HG03196 (cell line): ENCODE measurements at regions not wholly inside any gene's neighbourhood (a gene's known extent, or its start where the extent isn't known, plus 50 kb on each side); places are given as distances from the start of the nearest gene placed in this dataset.
"Not testable (repeated sequence)": the region's sequence is repeated elsewhere in the genome, so short reads cannot be mapped to it uniquely, and the experiment has no call there.

ENCODE experiments used
- ATAC-seq: cut with Tn5 transposase; IDR thresholded peaks from one replicate; pipeline ENCODE4 v1.9.1; 2021; ENCODE audit not compliant: unreplicated experiment

- ATAC-seq = no peak
Measured at GRCh38 chr14:56351861-56352260, 227.7 kb upstream of the TMEM260 start.

- no peak for ATAC-seq
Measured at GRCh38 chr14:56352999-56353398, 226.6 kb upstream of the TMEM260 start.

DNA sequence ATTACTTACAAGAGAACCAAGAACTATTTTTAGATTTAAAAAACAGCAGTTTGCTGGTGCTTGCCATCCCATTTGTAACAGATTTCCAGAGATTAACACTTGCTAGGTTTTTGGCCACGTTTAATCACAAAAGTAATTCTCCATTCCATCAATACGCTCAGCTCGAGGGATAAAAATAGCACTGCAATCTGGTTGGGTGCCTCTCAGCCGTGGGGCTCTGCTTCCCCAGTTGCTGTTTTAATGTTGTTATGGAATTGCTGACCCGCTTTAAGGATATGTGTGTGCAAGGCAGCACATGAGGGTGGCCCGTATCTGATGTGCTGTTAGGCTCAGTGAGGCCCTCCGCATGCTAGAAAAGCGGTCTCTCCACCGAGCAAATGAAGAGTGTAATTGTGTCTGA, 222.2 kb upstream of the TMEM260 start:
- no peak for ATAC-seq

- ATAC-seq = no peak
Measured at GRCh38 chr14:56358275-56358674, 221.3 kb upstream of the TMEM260 start.

GRCh38 chr14:56358851-56359614, 220.6 kb upstream of the TMEM260 start:
- no peak for ATAC-seq

- ATAC-seq = not testable (repeated sequence)
Measured at GRCh38 chr14:56365663-56366062, 213.9 kb upstream of the TMEM260 start.

- no peak for ATAC-seq
Measured at GRCh38 chr14:56367416-56367815, 212.2 kb upstream of the TMEM260 start.

- ATAC-seq = no peak
Measured at GRCh38 chr14:56371737-56372136, 207.9 kb upstream of the TMEM260 start.

DNA sequence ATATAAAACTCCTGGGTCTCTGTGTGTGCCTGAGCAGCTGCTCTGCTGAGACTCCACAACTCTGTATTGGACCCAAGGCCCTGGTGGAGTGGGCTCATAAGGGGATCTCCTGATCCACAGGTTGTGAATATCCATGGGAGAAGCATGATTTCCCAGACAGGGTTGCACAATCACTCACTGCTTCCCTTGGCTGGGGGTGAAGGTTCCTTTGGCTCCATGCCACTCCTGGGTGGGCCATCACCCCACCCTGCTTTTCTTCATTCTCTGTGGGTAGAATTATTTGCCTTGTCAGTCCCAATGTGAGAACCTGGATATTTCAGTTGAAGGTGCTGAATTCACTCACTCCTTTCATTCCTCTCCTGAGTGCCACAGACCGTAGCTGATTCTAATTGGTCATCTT, 205.2 kb upstream of the TMEM260 start:
- ATAC-seq = no peak

- no peak for ATAC-seq
Measured at GRCh38 chr14:56378046-56378445, 201.6 kb upstream of the TMEM260 start.

DNA sequence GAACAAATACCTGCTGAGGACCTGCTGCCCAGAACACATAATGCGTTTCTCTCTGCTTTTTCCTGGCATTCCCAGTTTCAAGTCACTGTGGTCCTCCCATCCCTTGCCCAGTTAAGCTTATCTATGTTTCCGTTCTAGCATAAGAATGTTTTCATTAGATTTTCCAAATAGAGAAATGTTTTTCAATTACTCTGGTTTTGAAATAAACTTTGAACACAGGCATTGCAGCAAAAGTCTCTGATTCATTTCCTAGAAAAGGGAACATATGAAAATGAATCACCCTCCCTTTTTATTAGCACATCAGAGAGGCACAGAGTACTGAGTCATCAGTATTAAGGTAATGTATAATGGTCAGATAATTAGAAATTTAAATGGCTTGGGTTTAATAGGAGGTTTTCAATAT, 201.1 kb upstream of the TMEM260 start:
- ATAC-seq = no peak

- no peak for ATAC-seq
Measured at GRCh38 chr14:56379956-56380355, 199.6 kb upstream of the TMEM260 start.

DNA sequence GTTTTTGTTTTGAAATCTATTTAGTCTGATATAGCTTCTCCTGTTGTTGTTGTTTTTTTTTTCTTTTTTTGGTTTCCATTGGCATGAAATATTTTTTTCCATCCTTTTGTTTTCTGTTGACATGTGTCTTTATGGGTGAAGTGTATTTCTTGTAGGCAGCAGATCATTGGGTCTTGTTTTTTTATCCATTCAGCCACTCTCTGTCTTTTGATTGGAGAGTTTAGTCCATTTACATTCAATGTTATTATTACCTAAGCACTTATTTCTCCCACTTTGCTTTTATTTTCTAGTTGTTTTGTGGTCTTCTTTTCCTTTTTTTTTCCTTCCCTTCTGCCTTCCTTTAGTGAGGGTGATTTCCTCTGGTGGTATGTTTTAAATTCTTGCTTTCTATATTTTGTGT, 193.6 kb upstream of the TMEM260 start:
- no peak for ATAC-seq

DNA sequence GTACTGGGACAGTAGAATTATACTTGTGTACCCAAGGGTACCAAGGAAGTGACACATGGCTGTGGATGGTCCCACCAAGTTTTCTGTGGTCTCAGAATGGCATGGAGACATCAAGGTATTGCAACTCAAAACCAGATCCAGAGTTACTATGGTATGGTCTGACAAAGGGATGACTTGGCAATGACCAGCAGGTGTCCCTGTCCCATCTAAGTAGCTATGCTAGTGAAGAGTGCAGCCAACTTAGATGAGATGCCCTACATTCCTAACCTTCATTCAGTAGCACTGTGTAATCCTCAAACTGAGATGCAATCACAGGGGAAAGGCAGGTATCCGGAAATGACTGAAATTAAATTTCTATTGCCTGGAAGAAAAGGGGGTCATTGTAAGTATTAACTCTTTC, 188.7 kb upstream of the TMEM260 start:
- no peak for ATAC-seq

DNA sequence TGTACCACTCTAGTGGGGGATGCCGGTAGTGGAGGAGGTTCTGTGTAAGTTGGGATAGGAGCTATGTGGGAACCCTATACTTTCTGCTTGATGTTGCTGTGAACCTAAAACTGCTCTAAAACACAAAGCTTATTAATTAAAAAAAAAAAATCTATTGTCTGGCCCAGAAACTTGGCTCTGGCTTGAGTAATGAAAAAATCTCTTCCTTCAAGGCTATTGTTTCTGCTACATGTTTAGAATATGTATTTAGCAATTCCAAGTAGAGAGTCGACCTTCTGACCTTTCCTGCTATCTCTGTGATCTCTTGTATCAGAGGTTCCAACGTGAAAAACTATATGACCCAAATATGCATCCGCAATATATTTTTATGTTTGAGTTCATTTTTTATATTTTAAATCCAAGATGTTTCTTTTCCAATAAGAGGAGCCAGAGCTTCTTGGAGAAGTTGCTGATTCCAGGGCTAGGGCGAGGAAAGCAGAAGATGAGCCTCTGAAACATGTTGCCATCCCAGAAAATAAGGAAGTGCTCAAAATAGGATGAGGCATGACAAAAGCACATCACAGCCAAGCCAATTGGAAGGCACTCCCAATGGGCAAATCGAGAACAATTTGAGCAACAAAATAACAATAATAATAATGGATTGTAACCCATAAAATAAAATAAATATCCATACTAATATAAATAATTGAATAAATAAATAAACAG, 184.6 kb upstream of the TMEM260 start:
- no peak for ATAC-seq

DNA sequence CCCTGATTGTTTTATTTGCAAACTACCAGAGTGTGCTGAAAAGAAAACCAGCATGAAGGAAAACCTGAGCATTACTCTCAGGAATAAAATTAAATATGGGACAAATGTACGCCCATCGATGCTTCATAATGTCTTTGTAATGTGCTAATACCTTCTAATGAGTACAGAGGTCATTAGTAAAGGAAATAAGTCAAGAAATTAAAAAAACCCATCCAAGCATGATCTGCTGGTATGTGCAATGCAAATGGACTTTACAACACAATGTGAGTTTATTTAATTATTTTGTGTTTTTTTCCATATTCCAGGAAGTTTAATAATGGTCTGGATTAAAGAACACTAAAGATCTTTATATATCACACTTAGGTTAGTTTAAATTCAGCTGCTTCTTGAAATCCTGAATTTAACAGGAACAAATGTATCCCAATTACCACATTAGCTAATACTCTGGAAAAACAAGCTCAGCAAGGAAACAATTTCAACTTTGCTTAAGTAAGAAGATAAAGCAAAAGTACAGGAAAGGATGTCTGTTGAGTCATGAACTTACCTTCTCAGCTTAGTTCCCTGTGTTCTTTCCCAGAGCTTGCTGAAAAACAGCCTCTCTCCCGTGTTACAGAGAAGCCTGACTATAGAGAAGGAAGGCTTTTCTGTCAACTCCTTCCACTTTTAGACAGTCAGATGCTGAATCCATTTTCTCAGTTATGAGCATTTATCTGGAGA, 179.3 kb upstream of the TMEM260 start:
- no peak for ATAC-seq

DNA sequence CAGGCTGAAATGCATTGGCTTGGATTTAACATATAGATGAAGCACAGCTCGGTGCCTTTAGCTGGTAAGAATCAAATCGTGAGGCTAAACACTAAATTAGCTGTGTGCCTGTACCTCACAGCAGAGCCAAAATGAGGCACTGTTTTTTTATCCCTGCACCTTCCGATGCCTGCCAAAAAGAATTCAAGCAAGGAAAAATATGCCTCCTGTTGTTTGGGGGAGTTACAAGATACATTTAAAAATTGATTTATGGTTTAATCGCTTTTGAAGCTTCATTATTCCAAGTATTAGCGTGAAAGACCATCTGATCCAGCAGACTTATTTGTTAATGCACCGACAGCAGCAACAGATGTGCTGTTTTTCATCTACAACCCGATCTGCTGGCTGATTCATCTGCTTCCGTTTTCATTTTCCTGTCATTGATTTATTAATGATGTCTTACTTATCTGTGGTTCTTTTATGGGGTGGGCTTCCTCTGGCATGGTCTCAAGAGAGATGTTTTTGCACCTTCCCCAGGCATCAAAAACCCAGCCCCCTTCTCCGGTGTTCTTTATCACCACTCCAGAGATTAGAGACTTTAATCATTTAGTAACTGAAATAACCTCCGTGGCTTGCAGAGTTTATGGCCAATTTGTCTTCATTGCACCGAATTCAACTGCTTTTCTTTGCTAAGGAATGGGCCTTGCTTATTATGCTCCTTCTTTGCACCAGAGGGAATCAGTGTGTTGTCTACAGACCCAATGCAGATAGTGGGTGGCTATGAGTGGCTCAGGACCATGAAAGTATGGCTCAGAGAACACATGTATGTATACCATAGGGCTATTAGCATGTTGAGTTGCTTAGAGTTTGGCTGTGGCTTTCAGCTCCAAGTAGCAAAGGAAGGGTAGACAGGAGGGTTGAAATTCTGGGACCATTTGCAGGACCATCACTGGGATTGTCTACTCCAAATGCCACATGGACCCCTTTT, 166.8 kb upstream of the TMEM260 start:
- ATAC-seq = no peak

DNA sequence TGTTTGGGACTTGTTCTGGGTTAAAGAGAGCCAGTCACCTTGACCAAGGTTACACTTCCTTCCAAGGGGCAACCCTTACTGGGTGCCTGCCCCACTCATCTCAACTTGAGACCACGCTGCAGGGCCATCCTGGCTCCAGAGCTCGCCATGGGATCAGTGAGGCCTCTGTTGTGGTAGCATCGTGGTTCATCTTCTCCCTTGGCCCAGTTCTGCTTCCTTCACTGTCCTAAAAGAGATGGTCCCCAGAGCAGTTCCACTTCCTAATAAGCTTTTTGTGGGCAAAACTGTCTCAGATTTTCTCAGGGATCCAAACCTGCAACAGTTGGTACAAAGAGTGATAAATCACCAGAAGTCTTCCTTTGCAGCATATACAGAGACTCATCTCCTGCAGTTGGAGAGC, 165.9 kb upstream of the TMEM260 start:
- ATAC-seq = no peak

GRCh38 chr14:56414236-56414635, 165.4 kb upstream of the TMEM260 start:
- no peak for ATAC-seq

- ATAC-seq = no peak
Measured at GRCh38 chr14:56416213-56416612, 163.4 kb upstream of the TMEM260 start.

DNA sequence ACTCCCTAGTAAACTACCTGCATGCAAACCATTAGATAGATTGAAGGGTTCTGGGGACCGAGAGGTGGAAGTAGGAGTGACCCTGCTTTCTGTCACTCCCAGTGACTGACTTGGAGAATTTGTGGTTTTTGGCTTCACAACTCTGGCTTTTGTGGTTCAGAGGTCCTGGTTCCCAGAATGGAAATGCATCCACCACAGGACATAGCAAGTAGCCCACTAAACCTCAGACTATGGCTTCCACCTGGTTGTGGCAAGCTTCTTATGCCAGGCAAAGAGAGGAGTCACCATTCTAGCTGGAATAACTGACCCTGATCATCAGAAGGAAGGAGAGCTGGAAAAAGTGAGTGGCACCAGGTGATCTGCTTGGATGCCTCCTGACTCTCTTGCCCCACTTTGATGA, 162.4 kb upstream of the TMEM260 start:
- ATAC-seq = no peak
